Urothelium cell line (cell line): ENCODE measurements at regions not wholly inside any gene's neighbourhood (a gene's known extent, or its start where the extent isn't known, plus 50 kb on each side); places are given as distances from the start of the nearest gene placed in this dataset.

Experiments used
- DNase-seq: peaks from one replicate; pipeline ENCODE4 v3.0.0; 2011; ENCODE audit warnings: low spot score, mixed read lengths
- FAIRE-seq: peaks from 2 replicates; lab custom pipeline; 2011; peaks lifted over from hg19 to GRCh38; lab: Jason Lieb, UNC

- no peak for FAIRE-seq
Measured at GRCh38 chr12:16756833-16757555, 151.0 kb upstream of the LMO3 start.

GRCh38 chr12:16730772-16731171, 124.8 kb upstream of the LMO3 start:
- no peak for DNase-seq
- no peak for FAIRE-seq

More at GRCh38 chr12:16756833-16757555, 151.0 kb upstream of the LMO3 start:
- peak; percentile 2 for DNase-seq

- DNase-seq: peak; percentile 21
Measured at GRCh38 chr12:16726879-16727278, 120.9 kb upstream of the LMO3 start.

GRCh38 chr12:16719713-16720416, 113.9 kb upstream of the LMO3 start:
- FAIRE-seq (no peak), DNase-seq (no peak)

More at GRCh38 chr12:16726879-16727278, 120.9 kb upstream of the LMO3 start:
- FAIRE-seq: no peak

- DNase-seq (no peak), FAIRE-seq (no peak)
Measured at GRCh38 chr12:16716928-16717327, 111.0 kb upstream of the LMO3 start.

GRCh38 chr12:16692099-16692498, 86.1 kb upstream of the LMO3 start:
- DNase-seq (no peak), FAIRE-seq (no peak)

- no peak for FAIRE-seq
- DNase-seq: no peak
Measured at GRCh38 chr12:16691624-16692023, 85.7 kb upstream of the LMO3 start.

- DNase-seq (no peak), FAIRE-seq (no peak)
Measured at GRCh38 chr12:16688200-16688599, 82.2 kb upstream of the LMO3 start.

- no peak for DNase-seq
- no peak for FAIRE-seq
Measured at GRCh38 chr12:16685107-16685506, 79.1 kb upstream of the LMO3 start.

GRCh38 chr12:16681196-16681595, 75.2 kb upstream of the LMO3 start:
- no peak for DNase-seq
- FAIRE-seq: no peak

- no peak for DNase-seq
- no peak for FAIRE-seq
Measured at GRCh38 chr12:16675438-16675837, 69.5 kb upstream of the LMO3 start.

- DNase-seq (no peak), FAIRE-seq (no peak)
Measured at GRCh38 chr12:16674885-16675284, 68.9 kb upstream of the LMO3 start.

GRCh38 chr12:16670456-16671050, 64.6 kb upstream of the LMO3 start:
- FAIRE-seq: no peak

GRCh38 chr12:16669756-16670155, 63.8 kb upstream of the LMO3 start:
- FAIRE-seq: no peak
- no peak for DNase-seq

More at GRCh38 chr12:16670456-16671050, 64.6 kb upstream of the LMO3 start:
- no peak for DNase-seq

GRCh38 chr12:16668198-16668597, 62.2 kb upstream of the LMO3 start:
- no peak for FAIRE-seq
- no peak for DNase-seq

- no peak for DNase-seq
- FAIRE-seq: no peak
Measured at GRCh38 chr12:16658699-16659098, 52.7 kb upstream of the LMO3 start.
